ENCODE measurements at regions not wholly inside any gene's neighbourhood (a gene's known extent, or its start where the extent isn't known, plus 50 kb on each side); places are given as distances from the start of the nearest gene placed in this dataset.

DNA sequence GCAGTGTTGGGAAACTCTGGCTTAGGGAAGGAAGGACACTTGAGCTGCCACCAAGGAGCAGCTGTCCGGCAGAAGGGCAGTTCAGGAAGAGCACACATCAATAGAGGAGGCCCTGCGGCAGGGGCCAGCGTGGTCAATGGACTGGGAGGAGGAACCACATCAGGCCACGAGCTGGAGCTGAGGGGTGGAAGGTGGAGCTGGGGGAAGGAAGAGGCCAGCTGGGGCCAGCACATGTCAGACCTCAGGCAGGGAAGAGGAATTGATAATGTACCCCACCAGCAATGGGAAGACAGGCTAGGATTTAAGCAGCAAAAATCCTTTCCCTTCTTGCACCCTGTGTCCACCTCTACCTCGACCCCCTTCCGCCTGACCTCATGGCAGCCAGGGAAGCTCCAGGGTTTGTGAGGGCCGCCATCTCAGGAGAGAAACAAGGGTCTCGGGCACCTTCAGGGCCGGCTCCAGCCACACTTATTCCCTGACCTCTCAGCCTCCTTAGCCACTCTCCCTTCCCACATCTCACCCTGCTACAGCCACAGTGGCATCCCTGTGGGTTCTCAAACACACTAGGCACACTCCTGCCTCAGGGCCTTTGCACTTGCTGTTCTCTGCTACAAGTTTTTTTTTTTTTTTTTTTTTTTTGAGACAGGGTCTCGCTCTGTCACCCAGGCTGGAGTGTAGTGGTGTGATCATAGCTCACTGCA is 157.8 kb upstream of the GRK3 start:
- TF ChIP-seq EZH2 (IDR thresholded peaks at IDR 0.05; ENCODE audit: low read depth, unreplicated experiment) (no peak), CTCF (conservative IDR thresholded peaks at IDR 0.05; ENCODE audit: low read depth in 2 of 2) (no peak), JUNB (IDR thresholded peaks at IDR 0.05; ENCODE audit: unreplicated experiment) (no peak), ZNF462 (CRISPR knock-in tag; IDR thresholded peaks at IDR 0.05) (no peak), POLR2AphosphoS5 (IDR thresholded peaks at IDR 0.05; ENCODE audit: low read depth) (no peak), CREB1 (CRISPR knock-in tag; IDR thresholded peaks at IDR 0.05; ENCODE audit: low read depth) (no peak), NANOG (IDR thresholded peaks at IDR 0.05; ENCODE audit: borderline replicate concordance) (no peak), ETS1 (IDR thresholded peaks at IDR 0.05) (no peak), EZH2phosphoT487 (IDR thresholded peaks at IDR 0.05; ENCODE audit: unreplicated experiment) (no peak), ZNF114 (CRISPR knock-in tag; IDR thresholded peaks at IDR 0.05) (no peak), ZNF331 (CRISPR knock-in tag; IDR thresholded peaks at IDR 0.05; ENCODE audit: low read depth) (no peak)
- TF ChIP-seq, protein P1, sequence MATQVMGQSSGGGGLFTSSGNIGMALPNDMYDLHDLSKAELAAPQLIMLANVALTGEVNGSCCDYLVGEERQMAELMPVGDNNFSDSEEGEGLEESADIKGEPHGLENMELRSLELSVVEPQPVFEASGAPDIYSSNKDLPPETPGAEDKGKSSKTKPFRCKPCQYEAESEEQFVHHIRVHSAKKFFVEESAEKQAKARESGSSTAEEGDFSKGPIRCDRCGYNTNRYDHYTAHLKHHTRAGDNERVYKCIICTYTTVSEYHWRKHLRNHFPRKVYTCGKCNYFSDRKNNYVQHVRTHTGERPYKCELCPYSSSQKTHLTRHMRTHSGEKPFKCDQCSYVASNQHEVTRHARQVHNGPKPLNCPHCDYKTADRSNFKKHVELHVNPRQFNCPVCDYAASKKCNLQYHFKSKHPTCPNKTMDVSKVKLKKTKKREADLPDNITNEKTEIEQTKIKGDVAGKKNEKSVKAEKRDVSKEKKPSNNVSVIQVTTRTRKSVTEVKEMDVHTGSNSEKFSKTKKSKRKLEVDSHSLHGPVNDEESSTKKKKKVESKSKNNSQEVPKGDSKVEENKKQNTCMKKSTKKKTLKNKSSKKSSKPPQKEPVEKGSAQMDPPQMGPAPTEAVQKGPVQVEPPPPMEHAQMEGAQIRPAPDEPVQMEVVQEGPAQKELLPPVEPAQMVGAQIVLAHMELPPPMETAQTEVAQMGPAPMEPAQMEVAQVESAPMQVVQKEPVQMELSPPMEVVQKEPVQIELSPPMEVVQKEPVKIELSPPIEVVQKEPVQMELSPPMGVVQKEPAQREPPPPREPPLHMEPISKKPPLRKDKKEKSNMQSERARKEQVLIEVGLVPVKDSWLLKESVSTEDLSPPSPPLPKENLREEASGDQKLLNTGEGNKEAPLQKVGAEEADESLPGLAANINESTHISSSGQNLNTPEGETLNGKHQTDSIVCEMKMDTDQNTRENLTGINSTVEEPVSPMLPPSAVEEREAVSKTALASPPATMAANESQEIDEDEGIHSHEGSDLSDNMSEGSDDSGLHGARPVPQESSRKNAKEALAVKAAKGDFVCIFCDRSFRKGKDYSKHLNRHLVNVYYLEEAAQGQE (IDR thresholded peaks at IDR 0.05; ENCODE audit: unreplicated experiment): no peak

Measured in GM23338 (cell line).